ENCODE measurements at regions not wholly inside any gene's neighbourhood (a gene's known extent, or its start where the extent isn't known, plus 50 kb on each side); places are given as distances from the start of the nearest gene placed in this dataset.

DNA sequence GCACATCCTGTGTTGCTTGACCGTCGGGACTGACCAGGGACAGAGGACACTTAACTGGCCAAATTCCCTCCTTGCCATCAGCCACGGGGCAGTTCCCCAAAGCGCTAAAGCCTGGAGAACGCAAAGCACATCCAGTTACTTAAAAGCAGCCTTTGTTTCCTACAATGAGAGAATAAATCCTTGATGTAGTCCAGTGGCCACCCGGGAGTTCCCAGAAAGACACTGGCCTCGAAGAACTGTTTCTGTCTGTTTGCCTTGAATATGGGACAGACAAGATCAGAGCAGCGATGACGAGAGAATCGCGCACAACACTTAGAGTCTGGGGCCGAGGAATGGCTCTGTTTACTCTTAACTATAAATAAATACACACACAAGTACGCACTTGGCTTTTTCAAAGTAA is 102.2 kb downstream of the TNFAIP2 start:
- TF ChIP-seq, protein P1, sequence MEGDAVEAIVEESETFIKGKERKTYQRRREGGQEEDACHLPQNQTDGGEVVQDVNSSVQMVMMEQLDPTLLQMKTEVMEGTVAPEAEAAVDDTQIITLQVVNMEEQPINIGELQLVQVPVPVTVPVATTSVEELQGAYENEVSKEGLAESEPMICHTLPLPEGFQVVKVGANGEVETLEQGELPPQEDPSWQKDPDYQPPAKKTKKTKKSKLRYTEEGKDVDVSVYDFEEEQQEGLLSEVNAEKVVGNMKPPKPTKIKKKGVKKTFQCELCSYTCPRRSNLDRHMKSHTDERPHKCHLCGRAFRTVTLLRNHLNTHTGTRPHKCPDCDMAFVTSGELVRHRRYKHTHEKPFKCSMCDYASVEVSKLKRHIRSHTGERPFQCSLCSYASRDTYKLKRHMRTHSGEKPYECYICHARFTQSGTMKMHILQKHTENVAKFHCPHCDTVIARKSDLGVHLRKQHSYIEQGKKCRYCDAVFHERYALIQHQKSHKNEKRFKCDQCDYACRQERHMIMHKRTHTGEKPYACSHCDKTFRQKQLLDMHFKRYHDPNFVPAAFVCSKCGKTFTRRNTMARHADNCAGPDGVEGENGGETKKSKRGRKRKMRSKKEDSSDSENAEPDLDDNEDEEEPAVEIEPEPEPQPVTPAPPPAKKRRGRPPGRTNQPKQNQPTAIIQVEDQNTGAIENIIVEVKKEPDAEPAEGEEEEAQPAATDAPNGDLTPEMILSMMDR (IDR thresholded peaks at IDR 0.05), result no peak
- TF ChIP-seq EZH2 (IDR thresholded peaks at IDR 0.05), result no peak
- no peak for TF ChIP-seq EZH2phosphoT487 (IDR thresholded peaks at IDR 0.05)
